ENCODE measurements at regions not wholly inside any gene's neighbourhood (a gene's known extent, or its start where the extent isn't known, plus 50 kb on each side); places are given as distances from the start of the nearest gene placed in this dataset.

DNA sequence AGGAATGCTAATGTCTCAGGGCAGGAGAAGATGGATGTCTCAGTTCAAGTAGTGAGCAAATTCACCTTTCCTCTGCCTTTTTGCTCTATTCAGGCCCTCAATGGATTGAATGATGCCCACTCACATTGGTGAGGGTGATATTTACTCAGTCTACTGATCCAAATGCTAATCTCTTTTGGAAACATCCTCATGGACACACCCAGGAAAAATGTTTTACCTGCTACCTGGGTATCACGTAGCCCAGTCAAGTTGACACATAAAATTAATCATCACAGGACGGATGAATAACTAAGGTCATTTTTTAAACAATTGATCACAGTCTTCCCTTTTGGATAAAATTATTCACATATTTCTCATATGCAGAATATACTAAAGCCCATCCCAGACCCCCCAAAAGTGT is 63.0 kb upstream of the JAK2 start:
- Histone ChIP-seq H3K79me2 (ENCODE audit: control insufficient read depth in 1 of 2, insufficient read depth in 2 of 2, low read length in 2 of 2) (no peaks in the 10 kb centered on the region), H2BK20ac (ENCODE audit: low read length) (no peak overlapping the region), H3K4me2 (ENCODE audit: insufficient read depth in 1 of 2, low read depth in 2 of 2, low read length in 2 of 2) (no peak overlapping the region), H2AFZ (ENCODE audit: low read length) (no peak overlapping the region), H3K27me3 (replicated peaks in 1 of 4; ENCODE audit: control insufficient read depth in 3 of 4, extremely low read depth in 1 of 4, insufficient read depth in 3 of 4, low read length in 3 of 4) (no peaks in the 10 kb centered on the region), H3K79me1 (ENCODE audit: low read depth, low read length) (no peaks in the 10 kb centered on the region), H3K14ac (ENCODE audit: insufficient read length) (no peak overlapping the region), H3K9ac (replicated peaks in 1 of 4; ENCODE audit: extremely low read depth in 1 of 4, low read depth in 3 of 4, low read length in 3 of 4) (no peak overlapping the region), H2AK5ac (ENCODE audit: low read depth, low read length) (no peak overlapping the region), H3K56ac (replicated peaks; ENCODE audit: insufficient read length, low read depth, low read length) (no peak overlapping the region), H2BK5ac (ENCODE audit: low read depth, low read length) (no peak overlapping the region), H3K27ac (ENCODE audit: low read depth, low read length) (no peak overlapping the region), H2BK15ac (ENCODE audit: low read length) (no peak overlapping the region), H3K23ac (ENCODE audit: insufficient read length) (no peak overlapping the region), H2BK120ac (replicated peaks; ENCODE audit: low read depth, low read length) (no peak overlapping the region), H3K18ac (ENCODE audit: extremely low read depth, low read length) (no peak overlapping the region), H3K23me2 (ENCODE audit: low read depth, low read length) (no peaks in the 10 kb centered on the region), H4K20me1 (replicated peaks in 1 of 2; ENCODE audit: control insufficient read depth in 1 of 2, insufficient read depth in 2 of 2, low read length in 2 of 2) (no peaks in the 10 kb centered on the region), H4K91ac (replicated peaks; ENCODE audit: insufficient read length, low read length) (no peak overlapping the region), H3K36me3 (ENCODE audit: control insufficient read depth in 2 of 4, insufficient read depth in 4 of 4, low read length in 3 of 4) (peaks cover 0 to 3% (median 0%) of the 10 kb centered on the region in 4 experiments; a peak in 1 of 8 replicates), H4K5ac (ENCODE audit: insufficient read length, low read depth, low read length) (no peak overlapping the region), H3K4ac (replicated peaks; ENCODE audit: insufficient read length, low read depth, low read length) (no peak overlapping the region), H3K4me1 (replicated peaks in 1 of 4; ENCODE audit: control insufficient read depth in 3 of 4, insufficient read depth in 4 of 4, low read length in 3 of 4) (peaks cover 0 to 4% (median 1%) of the 10 kb centered on the region in 4 experiments; a peak in 3 of 7 replicates), H3K4me3 (ENCODE audit: extremely low read depth in 1 of 4, insufficient read depth in 2 of 4, low read depth in 3 of 4, low read length in 4 of 4) (no peak overlapping the region), H2BK12ac (ENCODE audit: low read depth, low read length) (no peak overlapping the region), H4K8ac (ENCODE audit: extremely low read depth, insufficient read depth, low read length) (no peak overlapping the region), H3K9me3 (ENCODE audit: insufficient read depth in 2 of 2, low read depth in 1 of 2, low read length in 1 of 2) (peaks cover 15 to 19% of the 10 kb centered on the region in 2 experiments)
- ChIA-PET POLR2A (ENCODE audit: partially characterized antibody) (no interaction called here), CTCF (ENCODE audit: partially characterized antibody) (interaction anchor here (1.0 kb wide), 1 partner anchor 163 kb away, joined by 3 read pairs; no protein-coding TSS in a partner anchor)
- DNase-seq (ENCODE audit: low read depth in 1 of 2, low spot score in 2 of 2) = no peak
- TF ChIP-seq SUZ12 (IDR thresholded peaks at IDR 0.05; ENCODE audit: low read length) (no peak), ASH2L (IDR thresholded peaks at IDR 0.05; ENCODE audit: low read length) (no peak), PHF8 (conservative IDR thresholded peaks at IDR 0.05; ENCODE audit: low read depth, low read length) (no peak), HDAC6 (IDR thresholded peaks at IDR 0.05; ENCODE audit: low read depth, low read length) (no peak), BRCA1 (IDR thresholded peaks at IDR 0.05; ENCODE audit: low read depth, low read length) (no peak), TAF1 (IDR thresholded peaks at IDR 0.05; ENCODE audit: low read depth, low read length) (no peak), GABPA (IDR thresholded peaks at IDR 0.05; ENCODE audit: borderline replicate concordance, insufficient read depth, low read length) (no peak), SIN3A (conservative IDR thresholded peaks at IDR 0.05 in 1 of 2, IDR thresholded peaks at IDR 0.05 in 1 of 2; ENCODE audit: low read depth in 1 of 2, low read length in 2 of 2) (no peak), CBX5 (IDR thresholded peaks at IDR 0.05; ENCODE audit: low read depth, low read length) (no peak), BCL11A (IDR thresholded peaks at IDR 0.05; ENCODE audit: low read depth in 2 of 2, low read length in 2 of 2) (no peak), KDM4A (IDR thresholded peaks at IDR 0.05; ENCODE audit: low read depth, low read length, severe bottlenecking) (no peak), EGR1 (IDR thresholded peaks at IDR 0.05; ENCODE audit: borderline replicate concordance, low read depth, low read length) (no peak), TBP (IDR thresholded peaks at IDR 0.05; ENCODE audit: low read depth, low read length) (no peak)
- WGBS, 2 experiments (ENCODE audit: extremely low coverage in 1 of 2, insufficient coverage in 1 of 2, insufficient read length in 1 of 2, insufficient replicate concordance in 2 of 2, low coverage in 1 of 2, low lambda C conversion rate in 2 of 2, missing lambda C conversion rate in 1 of 2) = 91% methylated on average over 2 of the region's 2 CpGs; no CpG with 5 or more reads in 1 of the 2 experiments
- no peak for FAIRE-seq

Data from H1 (cell line).